ENCODE measurements at regions not wholly inside any gene's neighbourhood (a gene's known extent, or its start where the extent isn't known, plus 50 kb on each side); places are given as distances from the start of the nearest gene placed in this dataset.
A peak's percentile ranks its signal among the peaks of the same experiment; 100 is the strongest.

DNA sequence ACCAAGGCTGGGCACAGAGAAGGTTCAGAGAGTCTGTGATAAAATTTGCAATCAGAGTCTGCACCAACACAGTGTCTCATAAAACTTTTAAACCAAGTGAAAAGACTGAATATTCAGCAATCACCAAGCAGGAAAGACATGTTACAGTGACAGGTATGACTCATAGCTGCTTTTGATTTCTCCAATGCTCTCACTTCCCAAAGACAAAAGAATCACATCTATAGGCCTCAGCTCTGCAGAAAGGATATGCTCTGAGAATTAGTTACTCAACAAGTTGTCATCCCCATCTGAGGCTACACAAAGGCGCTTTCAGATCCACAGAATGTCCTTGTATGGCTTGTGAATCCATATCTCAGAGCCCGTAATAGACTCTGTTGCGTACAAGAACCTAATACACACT lies 92.5 kb downstream of the KCNF1 start:
- Histone ChIP-seq H3K4me1 (ENCODE audit: low read depth) (no peaks in the 10 kb centered on the region), H3K36me3 (no peaks in the 10 kb centered on the region), H3K4me3 (no peak overlapping the region), H3K9me3 (ENCODE audit: low read depth) (no peaks in the 10 kb centered on the region), H3K27ac (no peak overlapping the region), H3K27me3 (no peaks in the 10 kb centered on the region)
- TF ChIP-seq, protein P1, sequence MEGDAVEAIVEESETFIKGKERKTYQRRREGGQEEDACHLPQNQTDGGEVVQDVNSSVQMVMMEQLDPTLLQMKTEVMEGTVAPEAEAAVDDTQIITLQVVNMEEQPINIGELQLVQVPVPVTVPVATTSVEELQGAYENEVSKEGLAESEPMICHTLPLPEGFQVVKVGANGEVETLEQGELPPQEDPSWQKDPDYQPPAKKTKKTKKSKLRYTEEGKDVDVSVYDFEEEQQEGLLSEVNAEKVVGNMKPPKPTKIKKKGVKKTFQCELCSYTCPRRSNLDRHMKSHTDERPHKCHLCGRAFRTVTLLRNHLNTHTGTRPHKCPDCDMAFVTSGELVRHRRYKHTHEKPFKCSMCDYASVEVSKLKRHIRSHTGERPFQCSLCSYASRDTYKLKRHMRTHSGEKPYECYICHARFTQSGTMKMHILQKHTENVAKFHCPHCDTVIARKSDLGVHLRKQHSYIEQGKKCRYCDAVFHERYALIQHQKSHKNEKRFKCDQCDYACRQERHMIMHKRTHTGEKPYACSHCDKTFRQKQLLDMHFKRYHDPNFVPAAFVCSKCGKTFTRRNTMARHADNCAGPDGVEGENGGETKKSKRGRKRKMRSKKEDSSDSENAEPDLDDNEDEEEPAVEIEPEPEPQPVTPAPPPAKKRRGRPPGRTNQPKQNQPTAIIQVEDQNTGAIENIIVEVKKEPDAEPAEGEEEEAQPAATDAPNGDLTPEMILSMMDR (IDR thresholded peaks at IDR 0.05; ENCODE audit: low read depth, low read length): no peak
- DNase-seq (ENCODE audit: low read depth in 1 of 2, low spot score in 1 of 2): peak in 1 of 2 donors; percentile 61

DNA sequence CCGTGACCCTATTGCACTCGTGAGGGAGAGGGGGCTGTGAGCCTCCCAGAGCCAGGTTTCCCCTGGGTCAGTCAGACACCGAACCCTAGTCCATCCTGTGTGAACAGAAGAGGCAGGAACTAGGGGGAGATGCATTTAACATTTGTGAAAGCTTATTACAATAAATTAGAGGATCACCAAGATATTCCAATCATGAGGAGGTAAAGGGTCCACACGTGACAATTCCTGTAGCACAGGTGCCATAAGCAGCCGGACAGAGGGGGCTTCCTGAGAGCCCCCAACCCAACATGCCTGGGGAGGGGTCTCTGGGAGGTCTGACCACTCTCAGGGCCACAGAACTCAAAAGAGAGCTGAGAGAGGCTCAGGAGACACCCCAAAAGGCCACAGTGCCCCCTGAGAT lies 93.3 kb downstream of the KCNF1 start:
- Histone ChIP-seq H3K4me3 (no peak overlapping the region), H3K36me3 (no peaks in the 10 kb centered on the region), H3K27me3 (no peaks in the 10 kb centered on the region), H3K27ac (no peak overlapping the region), H3K9me3 (ENCODE audit: low read depth) (no peaks in the 10 kb centered on the region), H3K4me1 (ENCODE audit: low read depth) (no peaks in the 10 kb centered on the region)
- DNase-seq (ENCODE audit: low read depth in 1 of 2, low spot score in 1 of 2): no peak
- TF ChIP-seq, protein P1 (IDR thresholded peaks at IDR 0.05; ENCODE audit: low read depth, low read length): no peak

- DNase-seq (ENCODE audit: low read depth in 1 of 2, low spot score in 1 of 2): no peak
- H3K27me3 ChIP-seq: no peaks in the 10 kb centered on the region
- TF ChIP-seq, protein P1 (IDR thresholded peaks at IDR 0.05; ENCODE audit: low read depth, low read length): no peak
- H3K9me3 ChIP-seq (ENCODE audit: low read depth): no peaks in the 10 kb centered on the region
- H3K4me1 ChIP-seq (ENCODE audit: low read depth): no peaks in the 10 kb centered on the region
- H3K27ac ChIP-seq: no peak overlapping the region
- H3K4me3 ChIP-seq: no peak overlapping the region
- no peaks in the 10 kb centered on the region for H3K36me3 ChIP-seq
These were observed 94.5 kb downstream of the KCNF1 start for GRCh38 chr2:11006191-11006590.

GRCh38 chr2:11007331-11008264 lies 95.9 kb downstream of the KCNF1 start:
- no peak for DNase-seq (ENCODE audit: low read depth in 1 of 2, low spot score in 1 of 2)
- H3K4me3 ChIP-seq: no peak overlapping the region
- H3K4me1 ChIP-seq (ENCODE audit: low read depth): no peaks in the 10 kb centered on the region
- no peak overlapping the region for H3K27ac ChIP-seq
- TF ChIP-seq, protein P1 (IDR thresholded peaks at IDR 0.05; ENCODE audit: low read depth, low read length): no peak
- no peaks in the 10 kb centered on the region for H3K36me3 ChIP-seq
- H3K9me3 ChIP-seq (ENCODE audit: low read depth): no peaks in the 10 kb centered on the region
- no peaks in the 10 kb centered on the region for H3K27me3 ChIP-seq

GRCh38 chr2:11008773-11009172 lies 97.0 kb downstream of the KCNF1 start:
- no peaks in the 10 kb centered on the region for H3K27me3 ChIP-seq
- H3K27ac ChIP-seq: no peak overlapping the region
- no peaks in the 10 kb centered on the region for H3K36me3 ChIP-seq
- H3K4me1 ChIP-seq (ENCODE audit: low read depth): no peaks in the 10 kb centered on the region
- TF ChIP-seq, protein P1 (IDR thresholded peaks at IDR 0.05; ENCODE audit: low read depth, low read length): no peak
- no peak for DNase-seq (ENCODE audit: low read depth in 1 of 2, low spot score in 1 of 2)
- H3K9me3 ChIP-seq (ENCODE audit: low read depth): no peaks in the 10 kb centered on the region
- H3K4me3 ChIP-seq: no peak overlapping the region

Data from cardiac muscle cell (in vitro differentiated cells and primary cell).